GM18505 (cell line): ENCODE measurements at regions not wholly inside any gene's neighbourhood (a gene's known extent, or its start where the extent isn't known, plus 50 kb on each side); places are given as distances from the start of the nearest gene placed in this dataset.

Experiments used
- ATAC-seq: cut with Tn5 transposase; IDR thresholded peaks from one replicate; pipeline ENCODE4 v1.9.1; 2021; ENCODE audit not compliant: unreplicated experiment
- POLR2A ChIP-seq: IDR thresholded peaks from 4 replicates; pipeline ENCODE4 v1.6.1; 2011; ENCODE audit warnings: borderline replicate concordance; ENCODE audit not compliant: insufficient read depth, insufficient read length; ENCODE audit errors: extremely low read depth

- ATAC-seq, result no peak
- no peak for TF ChIP-seq POLR2A
Observed at GRCh38 chrX:43467608-43468234, 188.4 kb upstream of the MAOA start.

GRCh38 chrX:43469391-43470054 is 186.6 kb upstream of the MAOA start:
- ATAC-seq, result no peak

GRCh38 chrX:43474321-43474720 is 181.8 kb upstream of the MAOA start:
- TF ChIP-seq POLR2A, result no peak
- ATAC-seq, result no peak

More at GRCh38 chrX:43469391-43470054, 186.6 kb upstream of the MAOA start:
- no peak for TF ChIP-seq POLR2A

GRCh38 chrX:43479070-43479469 is 177.0 kb upstream of the MAOA start:
- TF ChIP-seq POLR2A, result no peak
- ATAC-seq, result no peak

GRCh38 chrX:43479850-43480249 is 176.2 kb upstream of the MAOA start:
- no peak for TF ChIP-seq POLR2A
- ATAC-seq, result no peak

- ATAC-seq, result no peak
- no peak for TF ChIP-seq POLR2A
Observed at GRCh38 chrX:43481576-43481975, 174.5 kb upstream of the MAOA start.

GRCh38 chrX:43493756-43494155 is 162.3 kb upstream of the MAOA start:
- TF ChIP-seq POLR2A, result no peak
- ATAC-seq, result no peak

- ATAC-seq, result no peak
- TF ChIP-seq POLR2A, result no peak
Observed at GRCh38 chrX:43500246-43500645, 155.9 kb upstream of the MAOA start.

- no peak for ATAC-seq
- no peak for TF ChIP-seq POLR2A
Observed at GRCh38 chrX:43500996-43501694, 155.0 kb upstream of the MAOA start.

- no peak for TF ChIP-seq POLR2A
- ATAC-seq, result no peak
Observed at GRCh38 chrX:43504394-43504793, 151.7 kb upstream of the MAOA start.

- TF ChIP-seq POLR2A, result no peak
- no peak for ATAC-seq
Observed at GRCh38 chrX:43505769-43506168, 150.3 kb upstream of the MAOA start.

GRCh38 chrX:43508694-43509093 is 147.4 kb upstream of the MAOA start:
- no peak for TF ChIP-seq POLR2A

GRCh38 chrX:43510209-43510608 is 145.9 kb upstream of the MAOA start:
- no peak for ATAC-seq

More at GRCh38 chrX:43508694-43509093, 147.4 kb upstream of the MAOA start:
- ATAC-seq, result no peak

GRCh38 chrX:43513085-43513484 is 143.0 kb upstream of the MAOA start:
- ATAC-seq, result no peak
- no peak for TF ChIP-seq POLR2A

More at GRCh38 chrX:43510209-43510608, 145.9 kb upstream of the MAOA start:
- no peak for TF ChIP-seq POLR2A

- ATAC-seq, result no peak
- no peak for TF ChIP-seq POLR2A
Observed at GRCh38 chrX:43514820-43515219, 141.3 kb upstream of the MAOA start.

- ATAC-seq, result no peak
Observed at GRCh38 chrX:43522582-43522981, 133.5 kb upstream of the MAOA start.

More at GRCh38 chrX:43522582-43522981, 133.5 kb upstream of the MAOA start:
- TF ChIP-seq POLR2A, result no peak
